Right lobe of liver (tissue), 6 donors: ENCODE measurements at regions not wholly inside any gene's neighbourhood (a gene's known extent, or its start where the extent isn't known, plus 50 kb on each side); places are given as distances from the start of the nearest gene placed in this dataset.

Experiments used
- ATAC-seq, 4 donors: fragments of 200-7000 bp; cut with Tn5 transposase; one replicate each; pipeline ENCODE4 v1.9.1; 2020; ENCODE audit warnings: mild to moderate bottlenecking in 4 of 4, moderate library complexity in 4 of 4
- DNase-seq, 3 donors: peaks; one replicate each; pipeline ENCODE4 v3.0.0-alpha.2; 2020
- H3K27ac ChIP-seq, 3 donors: fragments of 200-600 bp; one replicate each; pipeline ENCODE4 v1.8.0; 2022
- H3K27me3 ChIP-seq, 2 donors: fragments of 200-600 bp; one replicate each; pipeline ENCODE4 v1.8.0; 2022
- H3K36me3 ChIP-seq, 4 donors: fragments of 200-600 bp; sonication (generic) in 1 of 4; one replicate each; pipeline versions ENCODE4 v1.5.1 to v1.8.0; 2017 to 2022; ENCODE audit warnings: control low read depth in 1 of 4
- H3K4me1 ChIP-seq, 4 donors: fragments of 200-600 bp; sonication (generic) in 1 of 4; one replicate each; pipeline versions ENCODE4 v1.5.1 to v1.8.0; 2017 to 2022; ENCODE audit warnings: control low read depth in 1 of 4
- H3K4me3 ChIP-seq, 3 donors: fragments of 200-600 bp; one replicate each; pipeline ENCODE4 v1.8.0; 2022
- H3K9me3 ChIP-seq, 4 donors: fragments of 200-600 bp; sonication (generic) in 1 of 4; one replicate each; pipeline versions ENCODE4 v1.5.1 to v1.8.0; 2017 to 2022; ENCODE audit warnings: control low read depth in 1 of 4
- CTCF ChIP-seq, 4 donors: fragments of 200-600 bp in 3 of 4; fragments of 450-650 bp in 1 of 4; IDR thresholded peaks; one replicate each; pipeline versions ENCODE4 v1.5.1 to v1.8.0; 2016 to 2022; ENCODE audit warnings: antibody characterized with exemption in 4 of 4, mild to moderate bottlenecking in 2 of 4
- POLR2A ChIP-seq: fragments of 450-650 bp; IDR thresholded peaks from one replicate; pipeline ENCODE4 v1.6.1; 2017; ENCODE audit warnings: antibody characterized with exemption, mild to moderate bottlenecking
- WGBS: methylation state at CpG from one replicate; pipeline ENCODE4 v1.1.6; 2018; ENCODE audit warnings: low coverage, low lambda C conversion rate; ENCODE audit not compliant: insufficient coverage; ENCODE audit errors: missing lambda C conversion rate; 5-methylcytosine and 5-hydroxymethylcytosine counted together
- intact Hi-C, 2 donors: fragments of 100-400 bp; cut with DNase I; formaldehyde crosslinking; loops; one replicate each; pipeline versions ENCODE4 v1.11.2 to v1.14.1; 2022
- donor health status: DM: no; HTN: yes; CAD: no.
- donor health status: DM: no; HTN: no; CAD: no.
- donor health status: DM: no; HTN: no; CAD: no.
- donor health status: DM: no; HTN: yes; CAD: no.
- donor health status: DM: no; HTN: yes; CAD: no.

GRCh38 chr3:104677932-104678331 lies 688.8 kb upstream of the ALCAM start:
- ATAC-seq (no peak), DNase-seq (no peak)
- no peak for TF ChIP-seq POLR2A
- no peak for TF ChIP-seq CTCF (IDR thresholded peaks at IDR 0.05)
- Histone ChIP-seq H3K36me3 (no peaks in the 10 kb centered on the region), H3K27me3 (no peaks in the 10 kb centered on the region), H3K4me1 (no peaks in the 10 kb centered on the region), H3K4me3 (no peak overlapping the region), H3K27ac (no peak overlapping the region), H3K9me3 (no peaks in the 10 kb centered on the region)
- intact Hi-C loops = no loop called here
- 87% methylated on average over 4 of the region's 4 CpGs for WGBS

- Histone ChIP-seq H3K27ac (no peak overlapping the region), H3K27me3 (no peaks in the 10 kb centered on the region), H3K9me3 (no peaks in the 10 kb centered on the region), H3K36me3 (no peaks in the 10 kb centered on the region), H3K4me3 (no peak overlapping the region), H3K4me1 (no peaks in the 10 kb centered on the region)
- DNase-seq (no peak), ATAC-seq (no peak)
- TF ChIP-seq POLR2A (no peak), CTCF (IDR thresholded peaks at IDR 0.05) (no peak)
- intact Hi-C loops = no loop called here
These were observed 681.2 kb upstream of the ALCAM start for GRCh38 chr3:104685492-104685891.

GRCh38 chr3:104687362-104687761 lies 679.3 kb upstream of the ALCAM start:
- H3K27ac ChIP-seq = no peak overlapping the region
- DNase-seq (no peak), ATAC-seq (no peak)
- 77% methylated on average over 3 of the region's 11 CpGs for WGBS
- no peaks in the 10 kb centered on the region for H3K4me1 ChIP-seq
- TF ChIP-seq CTCF (IDR thresholded peaks at IDR 0.05) (no peak), POLR2A (no peak)
- intact Hi-C loops = no loop called here
- no peak overlapping the region for H3K4me3 ChIP-seq
- H3K27me3 ChIP-seq = no peaks in the 10 kb centered on the region
- no peaks in the 10 kb centered on the region for H3K9me3 ChIP-seq
- H3K36me3 ChIP-seq = no peaks in the 10 kb centered on the region

- no peaks in the 10 kb centered on the region for H3K4me1 ChIP-seq
- intact Hi-C loops = no loop called here
- no peaks in the 10 kb centered on the region for H3K9me3 ChIP-seq
- DNase-seq (no peak), ATAC-seq (no peak)
- H3K4me3 ChIP-seq = no peak overlapping the region
- 7% methylated on average over 3 of the region's 8 CpGs for WGBS
- H3K27ac ChIP-seq = no peak overlapping the region
- no peaks in the 10 kb centered on the region for H3K27me3 ChIP-seq
- TF ChIP-seq POLR2A = no peak
- no peak for TF ChIP-seq CTCF (IDR thresholded peaks at IDR 0.05)
- no peaks in the 10 kb centered on the region for H3K36me3 ChIP-seq
These were observed 670.2 kb upstream of the ALCAM start for GRCh38 chr3:104696470-104696869.

GRCh38 chr3:104711406-104711805 lies 655.3 kb upstream of the ALCAM start:
- DNase-seq (no peak), ATAC-seq (no peak)
- no peak overlapping the region for H3K27ac ChIP-seq
- no peak overlapping the region for H3K4me3 ChIP-seq
- no peaks in the 10 kb centered on the region for H3K36me3 ChIP-seq
- H3K27me3 ChIP-seq = no peaks in the 10 kb centered on the region
- 49% methylated on average over 6 of the region's 6 CpGs for WGBS
- no peaks in the 10 kb centered on the region for H3K9me3 ChIP-seq
- intact Hi-C loops = no loop called here
- TF ChIP-seq POLR2A = no peak
- no peak for TF ChIP-seq CTCF (IDR thresholded peaks at IDR 0.05)
- H3K4me1 ChIP-seq = no peaks in the 10 kb centered on the region
